Putamen (tissue), 1 donor: ENCODE measurements at regions not wholly inside any gene's neighbourhood (a gene's known extent, or its start where the extent isn't known, plus 50 kb on each side); places are given as distances from the start of the nearest gene placed in this dataset.

Experiments
- DNase-seq: peaks from one replicate; pipeline ENCODE4 v3.0.0-alpha.2; 2016; ENCODE audit warnings: low spot score

DNA sequence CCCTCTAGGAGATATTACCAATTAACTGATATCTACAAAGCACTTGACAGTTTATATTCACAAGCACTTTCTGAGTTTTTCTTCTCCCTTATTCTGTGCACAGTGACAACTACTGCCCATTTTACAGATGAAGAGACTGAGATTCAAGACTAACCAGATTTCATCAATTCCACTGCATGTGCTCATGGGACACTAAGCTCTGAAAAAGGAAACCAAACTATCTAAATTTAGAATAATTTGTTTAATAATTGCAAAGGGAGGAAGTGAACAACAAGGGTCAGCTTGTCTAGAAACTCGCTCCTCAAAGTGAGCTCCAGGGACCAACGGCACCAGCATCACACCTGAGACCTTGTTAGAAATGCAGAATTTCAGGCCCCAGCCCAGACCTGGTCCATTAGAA lies 50.8 kb upstream of the MYLIP start:
- no peak for DNase-seq

DNA sequence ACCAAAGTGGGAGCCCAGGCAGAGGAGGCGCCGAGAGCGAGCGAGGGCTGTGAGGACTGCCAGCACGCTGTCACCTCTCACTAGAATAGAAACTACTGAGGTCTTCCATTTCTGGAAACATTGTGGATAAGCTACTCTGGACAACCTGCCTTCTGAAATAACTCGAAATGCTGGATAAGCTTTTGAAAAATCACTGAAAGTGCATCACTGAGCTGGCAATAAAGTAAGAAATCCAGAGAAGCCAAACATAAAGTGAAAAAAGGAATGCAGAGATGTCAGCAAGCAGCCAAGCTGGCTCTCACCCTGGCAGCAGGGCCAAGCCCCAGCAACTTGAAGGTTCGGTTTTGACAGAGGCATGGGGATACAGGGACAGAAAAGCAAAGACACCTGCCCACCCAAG lies 59.2 kb upstream of the MYLIP start:
- no peak for DNase-seq

DNA sequence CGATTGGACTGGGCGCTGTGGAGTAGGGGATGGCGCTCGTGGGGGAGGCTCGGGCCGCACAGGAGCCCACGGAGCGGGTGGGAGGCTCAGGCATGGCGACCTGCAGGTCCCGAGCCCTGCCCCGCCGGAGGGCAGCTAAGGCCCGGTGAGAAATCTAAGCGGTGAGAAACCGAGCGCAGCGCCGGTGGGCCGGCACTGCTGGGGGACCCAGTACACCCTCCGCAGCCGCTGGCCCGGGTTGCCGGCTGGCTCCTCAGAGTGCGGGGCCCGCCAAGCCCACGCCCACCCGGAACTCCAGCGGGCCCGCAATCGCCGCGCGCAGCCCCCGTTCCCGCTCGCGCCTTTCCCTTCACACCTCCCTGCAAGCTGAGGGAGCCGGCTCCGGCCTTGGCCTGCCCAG lies 59.7 kb upstream of the MYLIP start:
- no peak for DNase-seq

DNA sequence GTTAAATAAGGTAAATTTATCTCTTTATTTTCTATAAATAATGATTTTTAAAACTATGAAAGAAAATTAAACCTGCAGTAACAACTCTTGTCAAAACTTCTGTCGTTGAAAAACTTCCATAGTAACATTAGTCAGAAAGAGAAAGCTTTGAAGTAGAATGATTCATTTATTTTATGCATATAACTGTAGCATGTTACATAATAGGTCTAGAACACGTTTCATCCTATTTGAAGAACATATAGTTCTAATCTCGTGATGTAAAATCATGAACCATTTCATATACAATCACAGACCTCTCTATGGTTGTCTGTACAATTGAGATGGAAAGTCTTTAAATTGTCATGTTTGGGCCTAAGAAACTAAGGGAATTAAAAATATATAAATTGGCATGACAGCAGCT lies 61.3 kb upstream of the MYLIP start:
- DNase-seq: no peak

DNA sequence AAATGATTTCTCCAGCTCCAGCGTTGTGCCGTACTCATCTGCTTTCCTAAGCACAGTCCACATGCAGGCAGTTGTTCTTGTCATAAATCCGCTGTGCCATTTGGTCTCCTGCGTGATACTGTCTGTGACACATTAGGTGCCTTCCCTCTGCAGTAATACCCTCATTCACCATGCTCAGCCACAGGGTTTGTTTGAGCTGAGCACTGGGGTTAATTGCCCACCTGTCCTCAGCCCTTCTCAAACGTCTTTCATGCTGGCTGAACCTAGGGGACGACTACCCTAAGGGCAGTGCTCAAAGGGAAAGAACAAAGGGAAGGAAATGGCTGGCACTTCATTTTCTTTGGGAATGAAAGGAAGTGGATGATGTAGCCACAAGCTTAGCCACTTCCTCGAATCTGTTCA lies 64.2 kb upstream of the MYLIP start:
- DNase-seq: no peak

DNA sequence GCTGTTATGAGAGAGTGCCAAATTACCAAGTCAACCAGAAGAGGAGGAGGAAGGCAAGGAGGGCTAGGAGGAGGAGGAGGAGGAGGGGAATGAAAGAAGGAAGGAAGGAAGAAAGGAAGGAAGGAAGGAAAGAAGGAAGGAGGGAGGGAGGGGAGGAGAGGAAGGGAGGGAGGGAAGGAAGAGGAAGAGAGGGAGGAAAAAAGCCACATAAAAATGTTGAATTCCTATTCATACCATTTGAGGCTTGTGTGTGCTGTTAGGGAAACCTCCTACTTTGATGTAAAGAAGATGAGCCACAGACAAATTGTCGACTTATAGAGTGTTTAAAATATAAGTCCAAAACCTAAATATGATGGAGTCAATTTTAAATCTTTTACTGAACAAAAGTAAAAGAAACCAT lies 65.3 kb upstream of the MYLIP start:
- DNase-seq: no peak

DNA sequence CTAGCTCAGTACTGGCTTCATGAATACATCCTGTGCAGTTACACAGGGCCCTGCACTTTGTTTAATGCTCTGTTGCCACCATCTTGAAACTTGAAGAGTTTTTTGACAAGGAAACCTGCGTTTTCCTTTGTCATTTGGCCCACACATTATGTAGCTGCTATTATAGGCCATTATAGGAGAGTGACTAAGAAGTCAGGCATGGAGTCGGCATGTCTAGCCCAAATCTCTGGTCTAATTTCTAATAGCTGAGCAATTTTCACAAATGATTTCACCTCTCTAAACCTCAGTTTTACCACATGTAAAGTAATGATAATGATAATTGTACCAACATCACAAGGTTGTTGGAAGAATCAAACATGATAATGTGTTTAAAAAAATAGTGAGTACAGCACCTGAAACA lies 67.1 kb upstream of the MYLIP start:
- no peak for DNase-seq

DNA sequence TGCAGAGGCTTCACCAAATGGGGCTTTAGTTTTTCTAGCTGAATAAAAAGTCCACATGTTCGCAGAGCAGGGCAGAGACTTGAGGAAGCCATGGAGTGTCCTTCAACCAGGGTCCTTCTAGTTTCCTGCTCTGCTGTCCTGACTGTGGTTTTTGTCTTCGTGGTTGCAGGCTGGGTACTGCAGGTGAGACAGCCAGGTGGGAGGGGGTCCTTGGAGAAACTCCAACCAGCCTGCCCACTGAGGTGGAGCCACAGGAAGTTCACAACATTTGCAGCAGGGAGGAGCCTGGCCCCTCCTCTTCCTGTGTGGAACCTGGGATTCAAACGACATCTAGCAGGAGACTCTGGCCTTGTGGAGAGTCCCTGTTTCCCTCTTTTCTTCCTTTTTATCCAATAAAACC lies 68.8 kb upstream of the MYLIP start:
- no peak for DNase-seq

DNA sequence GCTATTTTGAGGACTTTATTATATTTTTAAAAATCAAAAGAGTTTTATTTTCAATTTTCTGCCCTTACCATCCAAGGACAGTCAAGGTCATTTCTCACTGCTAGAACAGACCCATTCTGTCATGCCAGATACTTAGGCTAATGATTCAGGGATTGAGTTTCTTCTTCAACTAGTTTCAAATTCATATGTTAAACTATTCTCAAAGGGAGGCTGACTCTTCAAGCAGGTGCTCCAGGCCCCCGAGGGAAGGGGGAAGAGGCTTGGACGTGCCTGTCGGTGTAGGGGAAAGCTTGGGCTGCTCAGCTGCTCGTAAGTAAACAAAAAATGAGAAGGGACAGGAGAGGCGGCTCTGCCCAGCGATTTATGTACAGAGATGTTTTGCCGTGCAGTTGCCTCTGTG lies 69.4 kb upstream of the MYLIP start:
- DNase-seq: no peak

DNA sequence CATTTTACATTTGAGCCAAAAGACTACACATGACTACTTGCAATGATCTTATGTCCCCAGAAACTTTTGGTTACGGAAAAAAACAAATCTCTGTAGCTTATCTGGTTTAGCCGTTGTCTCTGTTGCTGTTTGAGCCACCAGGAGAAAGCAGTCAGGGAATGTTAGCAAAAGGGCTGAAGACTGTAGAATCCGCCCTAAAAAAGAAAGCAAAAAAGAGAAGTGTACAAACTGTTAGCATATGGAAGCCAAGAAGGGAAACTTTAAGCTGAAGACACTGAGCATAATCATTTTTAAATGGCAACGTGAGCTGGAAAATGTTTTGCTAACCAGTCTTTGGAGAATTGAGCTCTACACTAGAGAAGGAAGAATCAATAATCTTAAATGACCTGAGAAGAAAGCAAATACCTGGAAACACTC lies 69.9 kb upstream of the MYLIP start:
- DNase-seq: no peak

DNA sequence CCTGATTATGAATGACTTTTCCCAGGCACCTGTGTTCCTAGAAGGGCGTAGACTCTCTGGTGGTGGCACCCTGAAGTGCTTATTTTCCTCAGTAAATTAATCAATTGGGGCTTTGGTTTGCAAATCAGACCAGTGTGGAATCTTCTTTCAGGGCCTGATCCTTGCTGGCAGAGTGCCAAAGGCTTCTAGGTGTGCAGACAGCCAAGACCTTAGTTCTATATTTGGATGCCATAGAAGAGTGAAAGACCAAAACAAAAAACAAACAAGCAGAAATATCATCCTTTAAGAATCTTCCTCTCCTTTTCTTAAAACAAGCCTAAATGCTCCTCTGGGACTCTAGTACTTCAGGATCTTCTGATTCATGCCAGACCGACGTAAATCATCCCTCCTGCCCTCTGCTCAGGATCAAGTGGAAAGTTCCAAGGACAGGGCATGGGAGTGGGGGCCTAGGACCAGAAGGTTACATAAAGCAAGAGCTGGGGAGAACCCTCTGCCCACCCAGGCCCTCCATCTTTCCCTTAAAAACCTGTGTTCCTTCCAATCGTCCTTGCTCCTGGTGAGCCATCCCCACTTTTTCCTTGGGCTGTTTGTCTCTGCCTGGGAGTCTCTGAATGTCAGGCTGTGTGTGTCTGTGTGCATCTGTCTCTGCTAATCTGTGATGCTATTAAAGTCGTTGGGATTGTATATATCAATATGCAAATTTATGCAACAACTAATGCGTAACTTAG lies 70.5 kb upstream of the MYLIP start:
- DNase-seq: no peak

DNA sequence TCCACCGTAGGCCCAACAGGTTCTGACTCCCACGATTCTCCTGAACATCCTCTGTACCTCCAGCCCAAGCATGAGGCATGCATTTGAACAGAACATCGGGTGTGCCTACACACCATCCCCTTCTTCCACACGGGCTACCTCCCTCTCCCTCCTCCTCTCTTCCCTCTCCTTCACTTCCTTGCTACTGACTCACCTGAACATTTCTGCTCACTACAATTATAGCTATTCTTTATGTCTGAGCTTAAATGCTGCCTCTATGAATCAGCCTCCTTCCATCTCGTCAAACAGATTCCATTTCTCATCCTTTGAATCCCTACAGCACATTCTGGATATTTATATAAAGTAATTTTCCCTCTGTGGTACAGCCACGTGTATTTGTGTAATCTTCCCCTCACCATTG lies 71.4 kb upstream of the MYLIP start:
- DNase-seq: peak; percentile 49

DNA sequence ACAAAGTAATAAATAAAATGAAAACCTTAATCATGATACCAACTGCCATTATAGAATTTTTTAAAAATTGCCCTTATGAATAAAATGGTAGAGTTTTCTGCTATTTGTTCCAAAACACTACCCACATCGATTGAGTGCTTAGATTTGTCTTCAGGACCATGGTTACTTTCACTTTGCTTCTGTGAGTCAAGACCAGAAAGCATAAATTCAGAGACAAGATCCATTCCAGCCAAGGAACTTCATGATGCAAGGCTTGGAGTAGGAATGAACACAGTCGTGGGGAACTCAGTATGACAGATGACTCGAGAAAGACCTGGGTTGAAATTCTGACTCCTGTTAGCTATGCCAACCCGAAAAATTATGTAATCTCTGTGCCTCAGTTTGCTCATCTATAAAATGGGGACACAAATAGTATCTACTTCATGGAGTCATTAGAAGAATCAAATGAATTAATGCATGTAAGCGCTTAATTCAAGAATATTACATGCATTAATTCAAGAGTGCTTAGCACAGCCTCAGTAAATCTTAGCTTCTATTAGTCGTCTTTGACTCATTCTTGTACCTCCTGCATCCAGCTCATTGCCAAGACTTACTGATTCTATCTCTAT lies 72.5 kb upstream of the MYLIP start:
- DNase-seq: no peak

DNA sequence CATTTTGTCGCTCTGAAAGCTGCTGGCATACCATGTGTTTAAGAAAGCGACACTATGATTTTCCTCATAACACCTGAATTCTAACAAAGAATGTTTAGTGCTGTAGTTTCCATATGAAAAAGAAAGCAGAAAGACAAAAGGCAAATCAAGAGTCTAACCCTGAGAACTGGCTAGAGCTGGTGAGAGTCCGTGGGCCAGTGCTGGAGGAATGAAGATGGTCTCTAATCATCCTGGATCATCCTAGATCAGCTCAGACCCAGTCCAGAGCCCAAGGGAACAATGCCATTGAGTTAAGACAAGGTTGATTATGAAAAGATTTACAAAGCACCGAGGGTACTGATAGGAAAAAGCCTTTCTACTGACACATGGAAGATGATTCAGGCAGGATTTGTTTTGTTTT lies 73.0 kb upstream of the MYLIP start:
- no peak for DNase-seq

DNA sequence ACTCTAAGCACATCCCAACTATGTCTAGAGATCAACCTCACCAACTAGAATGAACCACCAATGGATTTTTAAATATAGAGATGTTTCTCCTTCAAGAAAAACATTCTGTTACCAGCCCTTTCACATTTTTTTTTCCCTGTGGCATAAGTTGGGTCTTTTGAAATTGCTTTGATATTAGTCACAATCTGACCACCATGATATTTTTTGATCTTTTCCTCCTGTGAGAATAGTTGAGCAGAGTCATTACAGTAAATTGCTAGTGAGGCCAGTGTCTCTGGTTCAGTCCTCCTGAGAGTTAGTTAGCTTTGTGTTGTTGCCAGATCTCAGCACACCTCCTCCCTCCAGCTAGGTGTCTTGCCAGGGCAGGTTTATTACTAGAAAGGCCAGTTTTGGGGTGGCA lies 79.7 kb upstream of the MYLIP start:
- no peak for DNase-seq

DNA sequence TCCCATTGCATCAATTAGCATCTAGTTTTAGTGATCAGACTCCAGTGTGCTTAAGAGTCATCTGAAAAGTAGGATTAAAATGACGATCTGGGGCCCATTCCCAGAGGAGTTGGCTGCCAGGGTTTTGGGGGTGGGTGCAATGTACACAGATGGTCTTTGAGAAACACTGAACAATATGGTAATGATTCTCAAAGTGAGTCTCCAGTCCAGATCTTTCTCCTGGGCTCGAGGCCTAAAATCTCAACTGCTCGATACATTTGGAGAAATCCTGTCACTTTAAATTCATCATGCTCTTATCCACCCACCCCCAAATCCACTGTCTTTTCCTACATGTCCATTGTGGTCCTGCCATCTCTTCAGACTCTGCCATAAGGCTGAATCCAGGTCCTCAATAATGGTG lies 80.7 kb upstream of the MYLIP start:
- no peak for DNase-seq

DNA sequence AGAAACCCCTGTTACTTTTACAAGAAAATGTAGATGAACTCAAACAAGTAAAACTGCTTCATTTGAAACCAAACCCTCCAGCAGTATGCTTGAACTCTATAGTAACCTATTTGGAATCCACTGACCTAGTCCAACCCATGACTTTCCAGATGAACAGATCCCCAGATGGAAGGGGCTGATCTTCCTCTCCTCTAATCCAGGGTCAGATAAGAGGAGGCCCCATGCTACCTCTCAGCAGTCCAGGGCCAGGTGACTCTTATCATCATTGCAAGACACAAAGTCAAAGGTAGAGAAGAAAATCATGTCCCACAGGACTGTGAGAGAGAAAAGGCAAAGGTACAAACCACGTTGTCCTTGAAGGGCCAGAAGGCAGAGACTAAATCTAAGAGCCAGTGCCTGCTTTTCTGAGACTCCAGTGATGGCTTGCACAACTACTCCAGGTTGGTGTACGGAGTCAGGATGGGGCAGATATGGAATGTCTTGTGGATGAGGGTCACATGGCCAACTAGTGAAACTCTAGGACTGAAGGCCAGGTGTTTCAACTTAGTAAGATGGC lies 81.4 kb upstream of the MYLIP start:
- DNase-seq: no peak

DNA sequence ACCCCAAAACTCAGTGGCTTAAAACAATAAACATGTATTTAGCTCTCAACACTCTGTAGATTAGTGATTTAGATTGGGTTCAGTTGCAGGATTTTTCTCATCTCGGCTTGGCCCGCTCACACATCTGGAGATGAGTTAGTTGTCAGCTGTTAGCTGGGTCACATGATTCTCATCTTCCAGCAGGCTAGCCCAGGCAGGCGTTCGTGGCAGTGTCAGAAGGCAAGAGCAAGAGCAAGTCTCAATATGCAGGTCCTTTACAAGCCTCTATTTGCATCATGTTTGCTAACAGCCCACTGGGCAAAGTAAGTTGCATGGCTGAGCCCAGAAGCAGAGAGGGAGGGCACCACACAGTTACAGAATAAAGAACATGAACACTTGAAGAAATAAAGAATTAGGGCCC lies 83.6 kb upstream of the MYLIP start:
- DNase-seq: no peak

DNA sequence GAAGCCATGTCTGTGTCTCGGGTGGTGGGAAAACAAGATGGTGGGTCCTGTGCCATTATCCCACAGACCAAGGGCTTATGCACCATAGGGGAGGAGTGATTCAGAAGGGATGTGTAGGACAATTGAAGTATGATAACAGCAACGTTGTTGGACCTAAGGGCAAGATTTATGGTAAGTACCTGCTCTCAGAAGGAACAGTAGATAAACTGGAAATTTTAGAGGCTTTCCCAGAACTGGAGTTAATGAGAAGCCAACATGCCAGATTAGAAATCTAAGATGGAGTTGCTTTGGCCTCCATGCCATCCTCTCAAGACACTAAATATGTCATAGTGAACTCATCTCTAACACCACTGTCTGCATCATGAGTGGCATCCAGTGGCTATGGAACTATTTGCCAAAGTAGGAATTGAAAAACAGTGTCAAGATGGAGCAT lies 84.7 kb upstream of the MYLIP start:
- DNase-seq: no peak

DNA sequence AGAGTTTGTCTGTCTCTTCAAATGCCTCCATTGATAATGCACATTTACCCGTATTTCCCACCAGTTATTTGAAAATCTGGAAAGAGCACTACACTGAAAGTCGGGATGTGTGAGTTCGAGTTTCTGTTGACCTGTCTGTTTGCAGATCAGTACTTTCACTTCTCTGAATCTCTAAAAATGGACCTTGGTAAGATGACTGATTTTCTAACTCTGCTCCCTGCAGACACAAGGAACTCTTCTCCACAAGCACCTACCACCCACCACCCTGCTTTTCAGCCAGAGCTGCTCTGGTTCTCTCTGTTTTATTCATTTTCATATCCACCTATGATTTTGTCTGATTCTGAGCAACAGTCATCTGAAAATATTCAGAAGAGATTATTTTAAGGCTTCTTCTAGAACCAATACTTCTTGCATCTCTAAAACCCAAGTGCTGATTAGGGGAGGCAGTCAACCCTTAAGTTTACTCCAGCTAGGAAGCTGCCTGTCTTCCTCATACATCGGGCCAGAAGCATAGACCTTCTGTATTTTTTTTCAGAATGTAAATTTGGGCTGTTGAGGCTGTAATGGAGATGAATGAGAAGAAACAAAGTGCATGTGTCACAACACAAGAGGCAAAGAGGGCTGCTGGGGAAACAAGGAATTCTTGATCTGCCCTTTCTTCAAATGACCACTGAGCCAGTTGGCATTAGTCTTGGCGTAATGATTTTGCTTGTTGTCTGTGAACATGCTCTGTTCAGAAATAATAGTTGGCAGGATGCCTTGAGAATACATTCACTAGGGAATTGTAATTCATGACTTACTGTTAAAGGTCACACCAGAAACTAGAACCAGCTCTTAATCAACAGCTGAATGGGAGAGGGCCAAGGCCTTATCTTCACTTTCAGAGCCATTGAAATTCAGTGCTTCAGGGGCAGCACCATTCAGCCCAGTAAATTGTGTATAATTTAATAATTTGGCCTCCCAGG lies 85.4 kb upstream of the MYLIP start:
- peak; percentile 27 for DNase-seq

DNA sequence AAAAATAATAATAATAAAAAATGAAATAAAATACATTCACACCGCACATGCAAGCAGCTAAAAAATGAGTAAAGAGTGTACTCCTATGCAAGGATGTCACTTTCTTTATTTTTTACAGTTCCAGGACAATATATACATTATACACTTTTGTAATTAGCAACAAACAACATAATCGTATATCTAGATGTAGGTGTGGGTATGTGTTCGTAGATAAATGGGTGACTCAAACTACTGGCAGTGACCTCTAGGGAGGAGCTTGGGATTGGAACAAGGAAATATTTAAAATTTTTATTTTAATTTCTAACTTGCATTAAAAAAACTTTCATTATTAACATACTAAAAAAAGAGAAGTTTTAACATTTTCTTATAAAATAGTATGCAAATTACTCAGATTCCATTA lies 86.1 kb upstream of the MYLIP start:
- no peak for DNase-seq

DNA sequence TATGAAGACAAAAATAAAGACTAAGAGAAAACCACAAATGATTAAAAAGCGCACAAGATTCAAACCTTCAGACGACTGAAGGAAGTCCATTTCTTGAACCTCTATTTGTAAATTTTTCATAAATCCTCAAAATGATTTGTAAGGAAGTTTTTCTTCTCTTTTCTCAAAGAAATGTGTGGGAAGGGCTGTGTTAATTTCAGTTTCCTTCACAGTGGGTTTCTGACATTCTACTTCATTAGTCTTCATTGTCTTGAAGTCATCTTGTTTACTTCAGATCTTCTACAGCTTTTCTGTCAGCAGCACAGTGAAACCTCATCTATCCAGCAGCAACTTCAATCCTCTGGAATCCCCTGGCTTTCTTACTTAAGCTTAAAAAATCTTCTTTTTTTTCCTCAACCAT lies 87.6 kb upstream of the MYLIP start:
- no peak for DNase-seq

DNA sequence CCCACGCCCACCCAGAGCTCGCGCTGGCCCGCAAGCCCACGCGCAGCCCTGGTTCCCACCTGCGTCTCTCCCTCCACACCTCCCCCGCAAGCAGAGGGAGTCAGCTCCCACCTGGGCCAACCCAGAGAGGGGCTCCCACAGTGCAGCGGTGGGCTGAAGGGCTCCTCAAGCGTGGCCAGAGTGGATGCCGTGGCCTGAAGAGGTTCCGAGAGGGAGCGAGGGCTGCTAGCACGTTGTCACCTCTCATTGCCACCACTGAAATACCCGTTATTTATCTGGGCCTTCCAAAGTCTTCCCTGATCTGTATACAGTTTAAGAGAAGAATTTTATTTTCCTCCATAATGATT lies 88.3 kb upstream of the MYLIP start:
- no peak for DNase-seq
